Activated T-helper 1 cell treated with Interleukin-2 at 50 U/mL for 16 hours (primary cell): ENCODE measurements at regions not wholly inside any gene's neighbourhood (a gene's known extent, or its start where the extent isn't known, plus 50 kb on each side); places are given as distances from the start of the nearest gene placed in this dataset.
"Not testable (repeated sequence)": the region's sequence is repeated elsewhere in the genome, so short reads cannot be mapped to it uniquely, and the experiment has no call there.

Experiments
- DNase-seq: peaks from one replicate; pipeline ENCODE4 v3.0.0-alpha.2; 2020; ENCODE audit warnings: low read depth

DNA sequence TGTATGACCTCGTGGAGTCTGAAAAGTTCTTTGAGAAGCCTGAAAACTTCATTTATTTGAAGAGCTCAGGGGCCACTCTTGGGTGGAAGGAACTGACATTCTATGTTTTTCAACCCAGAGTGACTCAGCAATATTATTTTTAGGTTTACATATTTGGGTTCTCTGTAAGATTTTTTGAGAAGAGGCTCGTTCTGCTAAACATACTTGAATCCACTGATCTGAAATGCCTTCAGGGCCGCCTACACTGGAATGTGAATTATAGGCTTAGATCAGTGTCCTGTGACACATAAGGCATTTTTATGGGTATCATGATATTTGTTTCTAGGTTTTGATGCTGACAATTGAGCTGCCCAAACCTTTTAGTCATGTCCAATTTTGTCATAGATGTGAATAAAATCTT lies 86.2 kb downstream of the PSAT1 start:
- DNase-seq = no peak

DNA sequence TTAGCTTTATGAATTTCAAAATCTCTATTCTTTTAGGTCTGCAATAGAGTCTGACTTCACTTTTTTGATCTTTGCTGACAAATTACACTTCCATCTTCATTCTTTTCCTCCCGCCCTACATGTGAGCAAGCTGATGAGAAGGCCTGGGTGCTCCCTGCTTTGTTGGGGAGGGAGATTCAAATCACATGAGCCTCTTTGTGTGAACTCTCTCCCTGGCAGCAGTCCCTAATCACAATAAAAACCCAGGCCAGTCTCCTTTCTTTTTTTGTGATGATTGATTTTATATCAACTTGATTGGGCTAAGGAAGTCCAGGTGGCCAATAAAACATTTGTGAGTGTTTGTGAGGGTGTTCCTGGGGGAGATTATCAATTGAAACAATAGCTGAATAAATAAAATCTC lies 89.4 kb downstream of the PSAT1 start:
- DNase-seq = no peak

- no peak for DNase-seq
These were observed 89.8 kb downstream of the PSAT1 start for GRCh38 chr9:78386773-78387172.

DNA sequence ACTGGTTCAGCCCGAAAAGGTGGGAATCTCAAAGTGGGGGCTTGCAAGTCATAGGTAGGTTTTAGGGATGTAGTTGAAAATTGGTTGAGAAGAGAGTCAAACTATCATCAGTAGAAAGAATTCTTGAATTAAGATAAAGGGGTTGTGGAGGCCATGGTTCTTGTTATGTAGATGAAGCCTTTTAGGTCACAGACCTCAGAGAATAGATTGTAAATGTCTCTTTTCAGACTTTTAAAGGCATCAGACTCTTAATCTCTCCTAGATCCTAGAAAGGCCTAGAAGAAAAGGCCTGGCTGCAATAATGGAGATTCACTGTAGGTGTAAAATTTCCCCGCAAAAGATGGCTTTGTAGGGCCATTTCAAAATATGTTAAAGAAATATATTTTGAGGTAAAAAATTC lies 96.4 kb downstream of the PSAT1 start:
- no peak for DNase-seq

DNA sequence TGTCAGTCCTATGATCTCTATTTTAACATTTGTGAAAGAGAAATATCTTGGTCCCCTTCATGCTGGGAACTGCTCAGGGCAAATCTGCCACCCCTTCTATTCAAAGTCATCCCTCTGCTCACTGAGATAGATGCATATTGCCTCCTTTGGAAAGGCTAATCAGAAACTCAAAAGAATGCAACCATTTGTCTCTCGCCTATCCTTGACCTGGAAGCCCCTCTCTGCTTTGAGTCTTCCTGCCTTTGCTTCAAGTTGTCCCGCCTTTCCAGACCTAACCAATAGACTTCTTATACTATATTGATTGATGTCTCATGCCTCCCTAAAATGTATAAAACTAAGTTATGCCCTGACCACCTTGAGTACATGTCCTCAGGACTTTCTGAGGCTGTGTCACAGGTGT lies 97.0 kb downstream of the PSAT1 start:
- no peak for DNase-seq

DNA sequence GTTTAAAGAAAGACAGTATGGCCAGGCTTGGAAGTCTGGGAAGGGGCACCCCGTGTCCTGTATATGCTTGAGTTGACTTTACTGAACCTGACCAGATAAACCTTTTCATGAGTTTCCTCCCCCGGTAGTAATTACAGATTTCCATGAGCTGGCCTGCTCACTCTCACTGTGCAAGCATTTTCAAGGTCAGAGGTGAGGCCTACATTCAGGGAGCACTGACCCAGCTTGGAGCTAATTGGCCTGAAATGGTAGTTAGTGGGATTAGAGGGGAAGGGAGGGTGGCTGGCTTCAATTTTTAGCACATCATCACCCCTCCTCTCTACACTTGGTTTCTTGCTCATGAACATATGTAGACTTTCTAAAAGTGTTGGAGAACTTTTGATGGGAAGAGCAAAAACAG lies 99.2 kb downstream of the PSAT1 start:
- DNase-seq = no peak

DNA sequence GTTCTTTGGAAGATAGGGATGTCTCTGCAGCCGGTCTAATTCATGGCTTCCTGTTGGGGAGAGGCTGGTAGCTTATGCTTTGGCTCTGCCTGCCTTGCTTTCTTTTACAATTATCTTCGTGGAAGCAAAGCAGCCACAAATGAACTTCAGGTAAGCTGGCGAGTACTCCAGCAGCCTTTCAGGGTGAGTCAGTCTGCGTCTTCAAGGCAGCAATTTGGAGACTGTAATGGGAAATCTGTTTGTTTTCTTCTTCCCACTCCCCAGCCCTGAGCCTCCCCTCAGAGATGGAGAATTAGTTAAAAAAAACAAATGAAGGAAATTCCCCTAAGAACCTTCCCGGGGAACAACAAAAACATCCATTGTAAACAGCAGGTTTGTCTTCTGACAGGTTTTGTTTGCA lies 100.1 kb downstream of the PSAT1 start:
- DNase-seq = no peak

- no peak for DNase-seq
These were observed 100.5 kb downstream of the PSAT1 start for GRCh38 chr9:78397454-78397853.

DNA sequence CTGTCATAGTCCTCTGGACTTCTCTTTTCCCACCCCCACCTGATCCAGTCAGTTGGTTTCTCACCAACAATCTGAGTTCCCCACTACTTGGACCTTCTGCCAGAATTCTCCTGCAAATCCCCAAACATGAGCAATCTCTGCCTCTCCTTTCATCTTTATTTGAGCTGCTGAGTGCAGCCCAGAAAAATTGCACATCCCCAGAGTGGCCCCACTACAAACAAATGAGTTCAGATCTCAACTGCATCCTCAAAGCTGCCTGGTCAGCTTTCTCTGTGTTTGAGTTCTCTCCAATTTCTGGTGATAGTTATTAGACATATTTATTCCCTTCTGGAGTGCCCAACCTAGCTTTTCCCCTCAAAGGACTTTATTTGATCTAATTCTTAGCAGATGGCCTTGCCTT lies 102.2 kb downstream of the PSAT1 start:
- DNase-seq = no peak

GRCh38 chr9:78400496-78400895 lies 103.6 kb downstream of the PSAT1 start:
- DNase-seq = no peak

GRCh38 chr9:78405461-78405860 lies 108.5 kb downstream of the PSAT1 start:
- DNase-seq = no peak

- DNase-seq = no peak
These were observed 109.2 kb downstream of the PSAT1 start for GRCh38 chr9:78406146-78406545.

DNA sequence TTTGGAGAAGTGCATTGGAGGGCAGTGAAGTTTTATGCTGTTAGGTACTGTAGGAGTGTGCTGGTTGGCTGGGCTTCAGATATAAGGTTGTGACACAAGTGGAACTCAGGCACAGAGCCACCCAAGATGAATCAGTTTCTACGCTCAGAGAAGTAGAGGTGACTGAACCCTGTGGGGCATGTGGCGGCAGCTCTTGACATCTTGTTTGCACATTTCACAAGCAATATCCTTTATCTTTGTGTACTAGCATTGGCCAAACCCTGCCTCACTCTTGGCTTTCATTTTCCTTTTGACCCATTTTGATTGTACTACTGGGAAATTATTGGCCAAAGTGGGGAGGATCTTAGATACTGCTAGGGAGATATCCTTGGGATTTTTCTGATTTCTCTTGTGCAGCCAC lies 110.0 kb downstream of the PSAT1 start:
- DNase-seq = no peak

DNA sequence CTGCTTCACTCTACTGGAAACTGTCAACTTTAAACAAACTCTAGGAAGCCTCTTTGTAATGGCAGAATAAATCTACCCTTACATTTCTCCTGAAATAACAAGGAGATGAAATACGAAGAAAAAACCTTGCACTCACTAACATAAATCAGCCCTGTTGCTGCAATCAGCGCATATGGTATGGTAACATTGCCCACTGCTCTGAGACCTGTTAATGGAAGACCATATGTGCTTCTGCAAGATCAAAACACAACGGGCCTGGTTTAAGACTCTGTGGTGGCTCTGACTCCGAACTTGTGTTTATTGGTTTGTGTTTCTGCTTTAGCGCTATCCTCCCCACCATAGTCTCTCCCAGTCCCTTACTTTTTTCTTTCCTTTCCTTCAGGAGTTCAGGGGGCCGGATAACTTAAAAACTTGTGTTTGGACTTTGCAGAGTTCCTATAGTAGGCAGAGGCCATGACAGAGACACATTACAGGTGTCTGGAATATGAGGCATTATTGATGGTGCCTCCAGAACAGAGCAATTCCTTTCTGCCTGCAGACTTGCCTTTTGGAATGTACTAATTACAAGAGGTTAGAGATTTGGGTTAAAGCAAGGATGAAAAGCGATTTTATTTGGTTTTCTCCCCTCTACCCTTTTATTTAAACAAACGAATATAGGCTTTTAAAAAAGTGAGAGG lies 110.8 kb downstream of the PSAT1 start:
- no peak for DNase-seq

GRCh38 chr9:78408388-78408787 lies 111.5 kb downstream of the PSAT1 start:
- no peak for DNase-seq

- DNase-seq = not testable (repeated sequence)
These were observed 113.1 kb downstream of the PSAT1 start for GRCh38 chr9:78409928-78410510.

- no peak for DNase-seq
These were observed 125.4 kb downstream of the PSAT1 start for GRCh38 chr9:78422309-78422708.

- DNase-seq = no peak
These were observed 127.4 kb downstream of the PSAT1 start for GRCh38 chr9:78424299-78424698.

DNA sequence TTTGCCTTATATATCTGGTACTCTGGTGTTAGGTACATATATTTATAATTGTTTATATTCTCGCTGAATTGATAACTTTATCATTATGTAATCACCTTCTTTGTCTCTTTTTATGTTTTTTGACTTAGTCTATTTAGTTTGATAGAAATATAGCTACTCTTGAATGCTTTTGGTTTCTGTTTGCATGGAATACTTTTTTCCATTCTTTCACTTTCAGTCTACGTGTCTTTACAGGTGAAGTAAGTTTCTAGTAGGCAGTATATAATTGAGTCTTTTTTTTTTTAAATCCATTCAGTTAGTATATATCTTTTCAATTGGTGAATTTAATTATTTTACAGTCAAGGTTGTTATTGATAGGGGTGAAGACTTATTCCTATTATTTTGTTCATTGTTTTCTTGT lies 131.7 kb downstream of the PSAT1 start:
- DNase-seq = no peak

DNA sequence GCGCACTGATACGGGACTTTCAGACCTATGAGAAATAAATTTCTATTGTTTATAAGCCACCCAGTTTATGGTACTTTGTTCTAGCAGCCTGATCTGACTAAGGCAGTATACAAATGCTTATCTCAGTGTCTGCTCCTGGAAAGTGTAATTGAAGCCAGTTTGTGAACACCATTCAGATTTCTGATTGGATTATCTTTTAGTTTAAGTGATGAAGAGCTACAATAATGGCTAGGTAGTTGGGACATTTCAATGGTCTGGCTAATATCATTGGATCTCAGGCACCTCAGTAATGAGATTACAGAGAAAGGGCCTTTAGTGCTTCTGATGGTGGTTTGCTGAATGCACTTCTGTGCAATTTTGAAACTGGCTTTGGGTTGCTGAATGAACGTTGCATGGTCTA lies 133.5 kb downstream of the PSAT1 start:
- no peak for DNase-seq

DNA sequence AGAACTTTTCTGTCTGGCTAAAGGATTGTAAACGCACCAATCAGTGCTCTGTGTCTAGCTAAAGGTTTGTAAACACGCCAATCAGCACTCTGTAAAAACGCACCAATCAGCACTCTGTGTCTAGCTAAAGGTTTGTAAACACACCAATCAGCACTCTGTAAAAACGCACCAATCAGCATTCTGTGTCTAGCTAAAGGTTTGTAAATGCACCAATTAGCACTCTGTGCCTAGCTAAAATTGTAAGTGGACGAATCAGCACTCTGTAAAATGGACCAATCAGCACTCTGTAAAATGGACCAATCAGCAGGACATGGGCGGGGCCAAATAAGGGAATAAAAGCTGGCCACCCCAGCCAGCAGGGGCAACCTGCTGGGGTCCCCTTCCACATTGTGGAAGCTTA lies 134.1 kb downstream of the PSAT1 start:
- not testable (repeated sequence) for DNase-seq

DNA sequence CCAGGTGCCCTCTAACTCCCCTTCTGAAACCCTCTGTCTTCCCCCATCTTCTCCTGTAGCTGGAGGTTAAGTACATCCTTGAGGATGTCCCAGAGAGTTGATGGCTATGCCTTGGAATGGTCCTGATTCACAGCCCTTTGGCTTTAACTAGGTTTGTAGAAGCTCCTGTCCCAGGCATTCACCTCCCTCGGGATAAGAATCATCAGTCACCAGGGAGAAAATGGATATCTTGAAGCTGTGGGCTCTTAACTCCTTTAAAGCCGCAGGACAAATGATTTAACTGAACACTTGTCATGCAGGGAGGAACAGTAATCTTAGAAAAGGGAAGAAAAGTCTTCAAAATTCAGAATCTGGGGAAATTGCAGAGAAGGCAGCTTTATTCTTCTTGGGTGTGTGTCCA lies 139.9 kb downstream of the PSAT1 start:
- DNase-seq = no peak

GRCh38 chr9:78437296-78437695 lies 140.4 kb downstream of the PSAT1 start:
- DNase-seq = no peak

GRCh38 chr9:78437806-78438205 lies 140.9 kb downstream of the PSAT1 start:
- DNase-seq = no peak
